Gastrocnemius medialis (tissue), 4 donors: ENCODE measurements at regions not wholly inside any gene's neighbourhood (a gene's known extent, or its start where the extent isn't known, plus 50 kb on each side); places are given as distances from the start of the nearest gene placed in this dataset.

ENCODE experiments used
- ATAC-seq, 2 donors: fragments of 150-250 bp; one replicate each; pipeline ENCODE4 v1.9.1; 2016
- DNase-seq, 2 donors: peaks; one replicate each; pipeline ENCODE4 v3.0.0-alpha.2; 2019
- H3K27ac ChIP-seq, 4 donors: fragments of 200-600 bp; sonication (generic); 1 replicate in 1 of 4; 2 replicates in 3 of 4; pipeline ENCODE4 v1.5.1; 2016 to 2018; ENCODE audit warnings: mild to moderate bottlenecking in 2 of 4, moderate library complexity in 1 of 4
- H3K27me3 ChIP-seq, 3 donors: fragments of 200-600 bp; sonication (generic) in 2 of 3; 1 replicate in 1 of 3; 2 replicates in 2 of 3; pipeline versions ENCODE4 v1.5.1 to v1.6.0; 2016 to 2019; ENCODE audit warnings: mild to moderate bottlenecking in 1 of 3, moderate library complexity in 1 of 3
- H3K36me3 ChIP-seq, 2 donors: fragments of 200-600 bp; sonication (generic) in 1 of 2; one replicate each; pipeline ENCODE4 v1.5.1; 2017 to 2018
- H3K4me1 ChIP-seq, 2 donors: fragments of 200-600 bp; sonication (generic) in 1 of 2; one replicate each; pipeline ENCODE4 v1.5.1; 2016 to 2017; ENCODE audit warnings: mild to moderate bottlenecking in 2 of 2
- H3K4me3 ChIP-seq, 4 donors: fragments of 200-600 bp; sonication (generic) in 3 of 4; 1 replicate in 1 of 4; 2 replicates in 3 of 4; pipeline ENCODE4 v1.5.1; 2016 to 2019; ENCODE audit warnings: mild to moderate bottlenecking in 2 of 4
- H3K9me3 ChIP-seq, 3 donors: fragments of 200-600 bp; sonication (generic) in 2 of 3; 1 replicate in 1 of 3; 2 replicates in 2 of 3; pipeline ENCODE4 v1.5.1; 2016 to 2019
- CTCF ChIP-seq, 5 experiments: fragments of 450-650 bp in 3 of 5; fragments of 200-600 bp in 2 of 5; sonication (generic) in 2 of 5; IDR thresholded peaks in 4 of 5; conservative IDR thresholded peaks in 1 of 5; 1 replicate in 4 of 5; 2 replicates in 1 of 5; pipeline ENCODE4 v1.5.1; 2016 to 2019; ENCODE audit warnings: antibody characterized with exemption in 5 of 5, mild to moderate bottlenecking in 3 of 5, moderate library complexity in 3 of 5
- POLR2A ChIP-seq, 2 donors: fragments of 450-650 bp; IDR thresholded peaks; one replicate each; pipeline ENCODE4 v1.6.1; 2017; ENCODE audit warnings: antibody characterized with exemption in 2 of 2, mild to moderate bottlenecking in 2 of 2, moderate library complexity in 2 of 2
- in situ Hi-C, 4 donors: fragments of 200-750 bp; cut with MboI; loops; one replicate each; pipeline versions ENCODE4 v1.15.0 to v1.8.0; 2017; ENCODE audit warnings: low sequenced_read_pairs in 4 of 4
- intact Hi-C: fragments of 100-400 bp; cut with DNase I; formaldehyde crosslinking; loops from one replicate; pipeline ENCODE4 v1.15.1; 2023; ENCODE audit warnings: low total_unique reads

- Histone ChIP-seq H3K36me3 (no peaks in the 10 kb centered on the region), H3K27me3 (no peaks in the 10 kb centered on the region), H3K27ac (no peak overlapping the region), H3K4me1 (no peaks in the 10 kb centered on the region), H3K4me3 (no peak overlapping the region), H3K9me3 (no peaks in the 10 kb centered on the region)
- intact Hi-C loops (no loop called here), in situ Hi-C loops (no loop called here)
- TF ChIP-seq POLR2A (IDR thresholded peaks at IDR 0.05) (no peak), CTCF (IDR thresholded peaks at IDR 0.05 in 4 of 5, conservative IDR thresholded peaks at IDR 0.05 in 1 of 5) (no peak)
- DNase-seq (no peak), ATAC-seq (no peak)
Measured at GRCh38 chr9:119839888-119840287, 470.7 kb upstream of the BRINP1 start.

- Histone ChIP-seq H3K4me1 (no peaks in the 10 kb centered on the region), H3K4me3 (no peak overlapping the region), H3K27ac (no peak overlapping the region), H3K9me3 (no peaks in the 10 kb centered on the region), H3K36me3 (no peaks in the 10 kb centered on the region), H3K27me3 (no peaks in the 10 kb centered on the region)
- in situ Hi-C loops (no loop called here), intact Hi-C loops (no loop called here)
- no peak for DNase-seq
- ATAC-seq = no peak
- TF ChIP-seq CTCF (IDR thresholded peaks at IDR 0.05 in 4 of 5, conservative IDR thresholded peaks at IDR 0.05 in 1 of 5) = no peak
- no peak for TF ChIP-seq POLR2A (IDR thresholded peaks at IDR 0.05)
Measured at GRCh38 chr9:119838210-119838609, 469.0 kb upstream of the BRINP1 start.

GRCh38 chr9:119836036-119836435 lies 466.8 kb upstream of the BRINP1 start:
- Histone ChIP-seq H3K4me1 (no peaks in the 10 kb centered on the region), H3K9me3 (no peaks in the 10 kb centered on the region), H3K27me3 (no peaks in the 10 kb centered on the region), H3K36me3 (no peaks in the 10 kb centered on the region), H3K4me3 (no peak overlapping the region), H3K27ac (no peak overlapping the region)
- intact Hi-C loops = no loop called here
- ATAC-seq (no peak), DNase-seq (no peak)
- in situ Hi-C loops = no loop called here
- TF ChIP-seq POLR2A (IDR thresholded peaks at IDR 0.05) = no peak
- TF ChIP-seq CTCF (IDR thresholded peaks at IDR 0.05 in 4 of 5, conservative IDR thresholded peaks at IDR 0.05 in 1 of 5) = no peak

GRCh38 chr9:119834064-119834620 lies 464.9 kb upstream of the BRINP1 start:
- ATAC-seq = no peak
- intact Hi-C loops (no loop called here), in situ Hi-C loops (no loop called here)
- H3K36me3 ChIP-seq = no peaks in the 10 kb centered on the region
- no peaks in the 10 kb centered on the region for H3K27me3 ChIP-seq
- H3K27ac ChIP-seq = no peak overlapping the region
- H3K9me3 ChIP-seq = no peaks in the 10 kb centered on the region
- no peaks in the 10 kb centered on the region for H3K4me1 ChIP-seq
- DNase-seq = no peak
- no peak for TF ChIP-seq POLR2A (IDR thresholded peaks at IDR 0.05)
- TF ChIP-seq CTCF (IDR thresholded peaks at IDR 0.05 in 4 of 5, conservative IDR thresholded peaks at IDR 0.05 in 1 of 5) = no peak
- no peak overlapping the region for H3K4me3 ChIP-seq

- Histone ChIP-seq H3K36me3 (no peaks in the 10 kb centered on the region), H3K9me3 (no peaks in the 10 kb centered on the region), H3K27ac (no peak overlapping the region), H3K4me1 (no peaks in the 10 kb centered on the region), H3K4me3 (no peak overlapping the region), H3K27me3 (no peaks in the 10 kb centered on the region)
- no peak for TF ChIP-seq POLR2A (IDR thresholded peaks at IDR 0.05)
- no peak for TF ChIP-seq CTCF (IDR thresholded peaks at IDR 0.05 in 4 of 5, conservative IDR thresholded peaks at IDR 0.05 in 1 of 5)
- in situ Hi-C loops = no loop called here
- ATAC-seq = no peak
- intact Hi-C loops = no loop called here
- DNase-seq = no peak
Measured at GRCh38 chr9:119831309-119831708, 462.1 kb upstream of the BRINP1 start.
